Uterus (tissue), 3 donors: ENCODE measurements at regions not wholly inside any gene's neighbourhood (a gene's known extent, or its start where the extent isn't known, plus 50 kb on each side); places are given as distances from the start of the nearest gene placed in this dataset.

Experiments used
- DNase-seq, 2 donors: peaks; one replicate each; pipeline ENCODE4 v3.0.0-alpha.2; 2019 to 2020
- H3K27ac ChIP-seq, 2 donors: fragments of 200-600 bp; sonication (generic); 1 replicate in 1 of 2; 2 replicates in 1 of 2; pipeline ENCODE4 v1.5.1; 2016 to 2018
- H3K27me3 ChIP-seq, 2 donors: fragments of 200-600 bp; sonication (generic); one replicate each; pipeline ENCODE4 v1.5.1; 2018 to 2019; ENCODE audit warnings: control low read depth in 1 of 2
- H3K36me3 ChIP-seq, 2 donors: fragments of 200-600 bp; sonication (generic); one replicate each; pipeline ENCODE4 v1.5.1; 2019; ENCODE audit warnings: control low read depth in 1 of 2
- H3K4me1 ChIP-seq, 2 donors: fragments of 200-600 bp; sonication (generic); one replicate each; pipeline ENCODE4 v1.5.1; 2018 to 2019; ENCODE audit warnings: control low read depth in 1 of 2
- H3K4me3 ChIP-seq, 2 donors: fragments of 200-600 bp; sonication (generic); 1 replicate in 1 of 2; 2 replicates in 1 of 2; pipeline ENCODE4 v1.5.1; 2018 to 2019; ENCODE audit warnings: mild to moderate bottlenecking in 1 of 2
- H3K9me3 ChIP-seq, 2 donors: fragments of 200-600 bp; sonication (generic); one replicate each; pipeline ENCODE4 v1.5.1; 2019; ENCODE audit warnings: control low read depth in 1 of 2
- POLR2A ChIP-seq, 2 donors: fragments of 450-650 bp; IDR thresholded peaks; one replicate each; pipeline ENCODE4 v1.6.1; 2016; ENCODE audit warnings: antibody characterized with exemption in 2 of 2, mild to moderate bottlenecking in 1 of 2, moderate library complexity in 1 of 2
- intact Hi-C: fragments of 100-400 bp; cut with DNase I; formaldehyde crosslinking; loops from one replicate; pipeline ENCODE4 v1.15.1; 2023; ENCODE audit warnings: low total_unique reads
- TF ChIP-seq, protein P1 (sequence below), 4 experiments: fragments of 200-600 bp in 2 of 4; fragments of 450-650 bp in 2 of 4; sonication (generic) in 2 of 4; IDR thresholded peaks; one replicate each; pipeline ENCODE4 v1.5.1; 2016 to 2019; ENCODE audit warnings: antibody characterized with exemption in 4 of 4, mild to moderate bottlenecking in 2 of 4, moderate library complexity in 1 of 4
- donor health status: DM: yes; HTN: yes; CAD: no.

- H3K27ac ChIP-seq = no peak overlapping the region
- H3K4me3 ChIP-seq = no peak overlapping the region
- no peak for DNase-seq
- intact Hi-C loops = loop anchor here (10.0 kb wide), 1 partner anchor 506 kb away; no protein-coding TSS in a partner anchor
- no peaks in the 10 kb centered on the region for H3K36me3 ChIP-seq
- peaks cover 0 to 3% of the 10 kb centered on the region in 2 donors for H3K27me3 ChIP-seq
- no peaks in the 10 kb centered on the region for H3K4me1 ChIP-seq
- TF ChIP-seq, protein P1, sequence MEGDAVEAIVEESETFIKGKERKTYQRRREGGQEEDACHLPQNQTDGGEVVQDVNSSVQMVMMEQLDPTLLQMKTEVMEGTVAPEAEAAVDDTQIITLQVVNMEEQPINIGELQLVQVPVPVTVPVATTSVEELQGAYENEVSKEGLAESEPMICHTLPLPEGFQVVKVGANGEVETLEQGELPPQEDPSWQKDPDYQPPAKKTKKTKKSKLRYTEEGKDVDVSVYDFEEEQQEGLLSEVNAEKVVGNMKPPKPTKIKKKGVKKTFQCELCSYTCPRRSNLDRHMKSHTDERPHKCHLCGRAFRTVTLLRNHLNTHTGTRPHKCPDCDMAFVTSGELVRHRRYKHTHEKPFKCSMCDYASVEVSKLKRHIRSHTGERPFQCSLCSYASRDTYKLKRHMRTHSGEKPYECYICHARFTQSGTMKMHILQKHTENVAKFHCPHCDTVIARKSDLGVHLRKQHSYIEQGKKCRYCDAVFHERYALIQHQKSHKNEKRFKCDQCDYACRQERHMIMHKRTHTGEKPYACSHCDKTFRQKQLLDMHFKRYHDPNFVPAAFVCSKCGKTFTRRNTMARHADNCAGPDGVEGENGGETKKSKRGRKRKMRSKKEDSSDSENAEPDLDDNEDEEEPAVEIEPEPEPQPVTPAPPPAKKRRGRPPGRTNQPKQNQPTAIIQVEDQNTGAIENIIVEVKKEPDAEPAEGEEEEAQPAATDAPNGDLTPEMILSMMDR (IDR thresholded peaks at IDR 0.05) = no peak
- TF ChIP-seq POLR2A (IDR thresholded peaks at IDR 0.05) = no peak
- H3K9me3 ChIP-seq = no peaks in the 10 kb centered on the region
Measured at GRCh38 chrX:42129022-42129940, 205.9 kb upstream of the CASK start.

DNA sequence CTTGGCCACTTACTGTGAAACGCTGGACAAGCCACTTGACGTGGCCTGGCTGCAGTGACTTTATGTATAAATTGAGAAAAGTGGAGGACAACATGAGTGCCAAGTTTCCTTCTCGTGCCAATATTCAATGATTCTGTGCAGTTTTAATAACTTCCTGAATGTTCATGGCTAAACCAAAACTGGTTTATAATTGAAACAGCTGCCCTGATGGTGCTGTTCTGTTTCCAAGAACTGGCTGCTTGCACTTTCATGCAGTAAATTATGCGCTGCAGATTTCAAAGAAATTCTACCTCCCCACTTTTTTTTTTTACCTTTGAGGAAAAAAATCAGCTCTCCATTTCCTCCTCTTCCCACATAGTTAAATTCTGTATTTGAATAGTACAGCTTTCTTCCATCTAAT lies 205.2 kb upstream of the CASK start:
- no peaks in the 10 kb centered on the region for H3K9me3 ChIP-seq
- no peak for TF ChIP-seq POLR2A (IDR thresholded peaks at IDR 0.05)
- TF ChIP-seq, protein P1 (IDR thresholded peaks at IDR 0.05) = no peak
- no peaks in the 10 kb centered on the region for H3K36me3 ChIP-seq
- no peaks in the 10 kb centered on the region for H3K4me1 ChIP-seq
- no peak overlapping the region for H3K27ac ChIP-seq
- intact Hi-C loops = loop anchor here (10.0 kb wide), 1 partner anchor 506 kb away; no protein-coding TSS in a partner anchor
- H3K27me3 ChIP-seq = peaks cover 0 to 3% of the 10 kb centered on the region in 2 donors
- no peak overlapping the region for H3K4me3 ChIP-seq
- no peak for DNase-seq

GRCh38 chrX:42128020-42128419 lies 204.7 kb upstream of the CASK start:
- Histone ChIP-seq H3K27ac (no peak overlapping the region), H3K4me1 (no peaks in the 10 kb centered on the region), H3K4me3 (no peak overlapping the region), H3K9me3 (no peaks in the 10 kb centered on the region), H3K36me3 (no peaks in the 10 kb centered on the region), H3K27me3 (no peaks in the 10 kb centered on the region)
- TF ChIP-seq POLR2A (IDR thresholded peaks at IDR 0.05) = no peak
- TF ChIP-seq, protein P1 (IDR thresholded peaks at IDR 0.05) = no peak
- no peak for DNase-seq
- intact Hi-C loops = loop anchor here (10.0 kb wide), 1 partner anchor 507 kb away; no protein-coding TSS in a partner anchor

- H3K4me3 ChIP-seq = no peak overlapping the region
- H3K4me1 ChIP-seq = no peaks in the 10 kb centered on the region
- no peak for TF ChIP-seq POLR2A (IDR thresholded peaks at IDR 0.05)
- TF ChIP-seq, protein P1 (IDR thresholded peaks at IDR 0.05) = no peak
- no peak overlapping the region for H3K27ac ChIP-seq
- intact Hi-C loops = loop anchor here (10.0 kb wide), 1 partner anchor 507 kb away; no protein-coding TSS in a partner anchor
- no peaks in the 10 kb centered on the region for H3K9me3 ChIP-seq
- H3K27me3 ChIP-seq = no peaks in the 10 kb centered on the region
- no peak for DNase-seq
- H3K36me3 ChIP-seq = no peaks in the 10 kb centered on the region
Measured at GRCh38 chrX:42127563-42127962, 204.2 kb upstream of the CASK start.

DNA sequence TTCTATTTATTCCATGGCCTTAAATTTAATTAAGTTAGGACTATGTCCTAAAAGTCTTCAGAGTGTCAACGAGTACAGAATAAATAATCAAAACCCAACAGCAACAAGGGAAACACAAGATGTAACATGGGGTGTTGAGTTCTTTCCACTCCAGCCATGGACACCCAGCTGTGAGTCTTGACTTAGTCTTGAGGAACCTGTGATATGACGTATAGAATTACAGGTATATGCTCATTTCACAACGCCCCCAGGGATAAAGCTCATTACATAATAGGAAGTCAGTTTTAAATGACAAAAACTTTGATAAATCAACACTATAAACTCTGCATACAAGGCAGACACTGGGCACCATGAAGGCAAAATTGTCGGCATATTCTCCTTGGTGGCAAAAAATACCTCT lies 200.0 kb upstream of the CASK start:
- Histone ChIP-seq H3K27me3 (no peaks in the 10 kb centered on the region), H3K4me3 (no peak overlapping the region), H3K4me1 (no peaks in the 10 kb centered on the region), H3K27ac (no peak overlapping the region), H3K36me3 (no peaks in the 10 kb centered on the region), H3K9me3 (no peaks in the 10 kb centered on the region)
- no peak for DNase-seq
- no peak for TF ChIP-seq POLR2A (IDR thresholded peaks at IDR 0.05)
- TF ChIP-seq, protein P1 (IDR thresholded peaks at IDR 0.05) = no peak
- intact Hi-C loops = loop anchor here (10.0 kb wide), 1 partner anchor 511 kb away; no protein-coding TSS in a partner anchor
